Spleen (tissue), 11 donors: ENCODE measurements at regions not wholly inside any gene's neighbourhood (a gene's known extent, or its start where the extent isn't known, plus 50 kb on each side); places are given as distances from the start of the nearest gene placed in this dataset.

Experiments used
- DNase-seq: peaks from one replicate; pipeline ENCODE4 v3.0.0-alpha.2; 2020
- H3K27ac ChIP-seq, 8 donors: fragments of 200-600 bp; sonication (generic) in 7 of 8; 1 replicate in 4 of 8; 2 replicates in 4 of 8; pipeline versions ENCODE4 v1.5.0 to v1.8.0; 2016 to 2021; ENCODE audit warnings: inconsistent platforms in 4 of 8, mild to moderate bottlenecking in 4 of 8, moderate library complexity in 1 of 8
- H3K27me3 ChIP-seq, 7 donors: fragments of 200-600 bp; sonication (generic) in 6 of 7; replicated peaks in 1 of 7; 1 replicate in 4 of 7; 2 replicates in 3 of 7; pipeline versions ENCODE4 v1.5.0 to v1.8.0; 2016 to 2021; ENCODE audit warnings: inconsistent platforms in 3 of 7, mild to moderate bottlenecking in 1 of 7
- H3K36me3 ChIP-seq, 6 donors: fragments of 200-600 bp; sonication (generic) in 5 of 6; 1 replicate in 4 of 6; 2 replicates in 2 of 6; pipeline versions ENCODE4 v1.5.0 to v1.8.0; 2016 to 2021; ENCODE audit warnings: inconsistent platforms in 2 of 6
- H3K4me1 ChIP-seq, 6 donors: fragments of 200-600 bp; sonication (generic) in 5 of 6; 1 replicate in 3 of 6; 2 replicates in 3 of 6; pipeline versions ENCODE4 v1.5.0 to v1.8.0; 2016 to 2021; ENCODE audit warnings: inconsistent platforms in 3 of 6
- H3K4me3 ChIP-seq, 8 donors: fragments of 200-600 bp; sonication (generic) in 7 of 8; 1 replicate in 4 of 8; 2 replicates in 4 of 8; pipeline versions ENCODE4 v1.5.0 to v1.8.0; 2016 to 2021; ENCODE audit warnings: inconsistent platforms in 4 of 8, mild to moderate bottlenecking in 4 of 8, moderate library complexity in 2 of 8
- H3K9me3 ChIP-seq, 8 donors: fragments of 200-600 bp; sonication (generic) in 7 of 8; 1 replicate in 4 of 8; 2 replicates in 4 of 8; pipeline versions ENCODE4 v1.5.0 to v1.8.0; 2016 to 2021; ENCODE audit warnings: inconsistent platforms in 4 of 8
- CTCF ChIP-seq, 11 experiments: fragments of 200-600 bp in 7 of 11; fragments of 450-650 bp in 4 of 11; sonication (generic) in 4 of 11; IDR thresholded peaks in 8 of 11; conservative IDR thresholded peaks in 3 of 11; 1 replicate in 7 of 11; 2 replicates in 4 of 11; pipeline versions ENCODE4 v1.4.0 to v1.8.0; 2016 to 2021; ENCODE audit warnings: antibody characterized with exemption in 11 of 11, inconsistent platforms in 4 of 11, mild to moderate bottlenecking in 1 of 11
- POLR2A ChIP-seq, 3 donors: fragments of 450-650 bp; IDR thresholded peaks; one replicate each; pipeline ENCODE4 v1.5.1; 2017; ENCODE audit warnings: antibody characterized with exemption in 3 of 3, mild to moderate bottlenecking in 1 of 3
- POLR2AphosphoS5 ChIP-seq, 3 donors: sonication (generic); formaldehyde crosslinking; IDR thresholded peaks; one replicate each; pipeline ENCODE4 v1.5.1; 2017; ENCODE audit warnings: antibody characterized with exemption in 3 of 3
- WGBS, 5 donors: extraction: QIAGEN DNeasy Blood & Tissue Kit in 3 of 5; methylation state at CpG; one replicate each; pipeline versions ENCODE4 v1.1.5 to v1.1.7; 2013 to 2018; 5-methylcytosine and 5-hydroxymethylcytosine counted together
- intact Hi-C: fragments of 100-400 bp; cut with DNase I; formaldehyde crosslinking; loops from one replicate; pipeline ENCODE4 v1.15.0; 2023; ENCODE audit warnings: low total_unique reads
- donor health status: healthy with polysubstance abuse.
- donor health status: DM: no; HTN: no; CAD: no; lungs with moderate emphysema.
- donor health status: DM: no; HTN: no; CAD: no.
- donor health status: Bipolar disorder and iron deficiency.
- donor health status: healthy.
- donor health status: DM: no; HTN: no; CAD: no.
- donor health status: DM: yes; HTN: yes; CAD: no.

GRCh38 chr3:1942781-1943180 lies 155.9 kb upstream of the CNTN4 start:
- Histone ChIP-seq H3K4me1 (no peaks in the 10 kb centered on the region), H3K36me3 (no peaks in the 10 kb centered on the region), H3K27ac (no peak overlapping the region), H3K9me3 (peaks cover 0 to 5% (median 0%) of the 10 kb centered on the region in 8 donors), H3K4me3 (no peak overlapping the region), H3K27me3 (no peaks in the 10 kb centered on the region)
- WGBS, 5 donors, result 10 to 38% (median 22%) methylated on average over 1 of the region's 1 CpG
- intact Hi-C loops, result no loop called here
- DNase-seq, result no peak
- TF ChIP-seq CTCF (IDR thresholded peaks at IDR 0.05 in 8 of 11, conservative IDR thresholded peaks at IDR 0.05 in 3 of 11) (no peak), POLR2AphosphoS5 (IDR thresholded peaks at IDR 0.05) (no peak), POLR2A (IDR thresholded peaks at IDR 0.05) (no peak)

GRCh38 chr3:1943395-1944118 lies 155.1 kb upstream of the CNTN4 start:
- Histone ChIP-seq H3K27ac (no peak overlapping the region), H3K27me3 (no peaks in the 10 kb centered on the region), H3K36me3 (no peaks in the 10 kb centered on the region), H3K9me3 (peaks cover 0 to 3% (median 0%) of the 10 kb centered on the region in 8 donors), H3K4me1 (no peaks in the 10 kb centered on the region), H3K4me3 (no peak overlapping the region)
- TF ChIP-seq CTCF (IDR thresholded peaks at IDR 0.05 in 8 of 11, conservative IDR thresholded peaks at IDR 0.05 in 3 of 11), result no peak
- no peak for TF ChIP-seq POLR2AphosphoS5 (IDR thresholded peaks at IDR 0.05)
- no peak for TF ChIP-seq POLR2A (IDR thresholded peaks at IDR 0.05)
- no peak for DNase-seq
- intact Hi-C loops, result no loop called here
- 57 to 67% (median 59%) methylated on average over 6 of the region's 6 CpGs for WGBS, 5 donors

- Histone ChIP-seq H3K27ac (no peak overlapping the region), H3K4me1 (no peaks in the 10 kb centered on the region), H3K4me3 (no peak overlapping the region), H3K36me3 (no peaks in the 10 kb centered on the region), H3K9me3 (no peaks in the 10 kb centered on the region), H3K27me3 (no peaks in the 10 kb centered on the region)
- no peak for TF ChIP-seq POLR2A (IDR thresholded peaks at IDR 0.05)
- no peak for TF ChIP-seq POLR2AphosphoS5 (IDR thresholded peaks at IDR 0.05)
- no peak for TF ChIP-seq CTCF (IDR thresholded peaks at IDR 0.05 in 8 of 11, conservative IDR thresholded peaks at IDR 0.05 in 3 of 11)
- no peak for DNase-seq
- intact Hi-C loops, result no loop called here
These were observed 153.0 kb upstream of the CNTN4 start for GRCh38 chr3:1945698-1946097.

GRCh38 chr3:1953536-1953935 lies 145.1 kb upstream of the CNTN4 start:
- intact Hi-C loops, result no loop called here
- H3K9me3 ChIP-seq, result peaks cover 0 to 12% (median 0%) of the 10 kb centered on the region in 8 donors
- no peak overlapping the region for H3K4me3 ChIP-seq
- H3K4me1 ChIP-seq, result no peaks in the 10 kb centered on the region
- H3K36me3 ChIP-seq, result no peaks in the 10 kb centered on the region
- 80 to 89% (median 85%) methylated on average over 7 of the region's 7 CpGs for WGBS, 5 donors
- H3K27me3 ChIP-seq, result no peaks in the 10 kb centered on the region
- H3K27ac ChIP-seq, result no peak overlapping the region
- DNase-seq, result no peak
- TF ChIP-seq POLR2AphosphoS5 (IDR thresholded peaks at IDR 0.05) (no peak), CTCF (IDR thresholded peaks at IDR 0.05 in 8 of 11, conservative IDR thresholded peaks at IDR 0.05 in 3 of 11) (no peak), POLR2A (IDR thresholded peaks at IDR 0.05) (no peak)
